Urinary bladder (tissue), 3 donors: ENCODE measurements at regions not wholly inside any gene's neighbourhood (a gene's known extent, or its start where the extent isn't known, plus 50 kb on each side); places are given as distances from the start of the nearest gene placed in this dataset.
"Not testable (repeated sequence)": the region's sequence is repeated elsewhere in the genome, so short reads cannot be mapped to it uniquely, and the experiment has no call there.

Experiments
- DNase-seq: peaks from one replicate; pipeline ENCODE4 v3.0.0-alpha.2; 2015; ENCODE audit errors: extremely low spot score
- H3K27ac ChIP-seq: one replicate; pipeline ENCODE4 v1.5.1; 2013; ENCODE audit warnings: low read depth, mild to moderate bottlenecking, moderate library complexity
- H3K36me3 ChIP-seq: one replicate; pipeline ENCODE4 v1.6.1; 2013; ENCODE audit warnings: mild to moderate bottlenecking, moderate library complexity; ENCODE audit not compliant: insufficient read depth
- H3K4me1 ChIP-seq: one replicate; pipeline ENCODE4 v1.6.1; 2013; ENCODE audit warnings: mild to moderate bottlenecking, moderate library complexity; ENCODE audit not compliant: insufficient read depth
- H3K4me3 ChIP-seq: one replicate; pipeline ENCODE4 v1.5.1; 2013; ENCODE audit warnings: low read depth, low read length
- WGBS: extraction: QIAGEN DNeasy Blood & Tissue Kit; methylation state at CpG from one replicate; pipeline ENCODE4 v1.1.7; 2013; 5-methylcytosine and 5-hydroxymethylcytosine counted together
- donor health status: healthy with polysubstance abuse.
- donor health status: healthy.

DNA sequence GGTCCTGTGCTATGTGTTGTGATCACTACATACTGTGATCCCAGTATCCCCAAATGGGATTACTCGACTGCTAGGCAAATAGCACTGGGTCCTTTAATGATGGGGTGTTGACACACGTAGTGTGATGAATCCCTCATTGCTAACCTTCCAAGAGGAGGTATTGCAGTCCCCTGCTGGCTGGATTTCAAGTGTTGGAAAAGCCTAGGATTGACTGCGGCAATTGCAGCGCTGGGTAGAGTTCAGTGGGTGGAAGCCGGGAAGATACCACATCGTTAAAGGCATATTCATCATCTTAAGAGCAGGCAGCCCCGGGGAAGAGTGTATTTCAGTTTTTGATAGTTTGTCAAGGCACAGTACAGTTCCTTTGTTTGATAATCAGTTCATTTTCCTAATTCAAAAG lies 159.9 kb downstream of the TRIML1 start:
- H3K36me3 ChIP-seq, result no peaks in the 10 kb centered on the region
- WGBS, result 64% methylated on average over 7 of the region's 7 CpGs
- DNase-seq, result no peak
- H3K27ac ChIP-seq, result no peak overlapping the region
- no peaks in the 10 kb centered on the region for H3K4me1 ChIP-seq
- H3K4me3 ChIP-seq, result no peak overlapping the region

GRCh38 chr4:188300385-188300784 lies 161.1 kb downstream of the TRIML1 start:
- no peak overlapping the region for H3K27ac ChIP-seq
- H3K4me1 ChIP-seq, result no peaks in the 10 kb centered on the region
- 37% methylated on average over 4 of the region's 4 CpGs for WGBS
- H3K4me3 ChIP-seq, result no peak overlapping the region
- H3K36me3 ChIP-seq, result no peaks in the 10 kb centered on the region
- no peak for DNase-seq

GRCh38 chr4:188305690-188306089 lies 166.4 kb downstream of the TRIML1 start:
- WGBS, result 75% methylated on average over 2 of the region's 2 CpGs
- Histone ChIP-seq H3K27ac (no peak overlapping the region), H3K4me1 (no peaks in the 10 kb centered on the region), H3K4me3 (no peak overlapping the region), H3K36me3 (no peaks in the 10 kb centered on the region)
- no peak for DNase-seq

DNA sequence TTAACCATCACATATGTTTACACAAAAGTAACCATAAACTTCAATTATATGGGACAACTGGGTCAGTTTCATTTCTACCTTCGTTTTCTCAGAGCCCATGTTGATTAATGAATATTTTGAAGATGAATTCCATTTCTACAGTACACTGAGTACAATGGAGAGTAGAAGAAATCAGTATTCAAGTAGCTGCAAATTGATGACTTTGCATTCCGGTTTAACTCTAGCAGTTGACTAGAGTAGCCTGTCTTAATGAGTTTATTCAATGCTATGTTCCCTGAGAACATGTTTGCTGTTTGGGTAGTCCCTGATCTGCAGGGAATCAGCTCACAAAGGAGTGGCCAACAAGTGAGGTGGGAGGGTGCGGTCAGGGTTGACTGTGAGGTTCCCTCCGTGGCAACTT lies 168.3 kb downstream of the TRIML1 start:
- no peak overlapping the region for H3K27ac ChIP-seq
- DNase-seq, result no peak
- no peaks in the 10 kb centered on the region for H3K36me3 ChIP-seq
- H3K4me3 ChIP-seq, result no peak overlapping the region
- no peaks in the 10 kb centered on the region for H3K4me1 ChIP-seq
- 73% methylated on average over 4 of the region's 4 CpGs for WGBS

GRCh38 chr4:188308142-188308541 lies 168.9 kb downstream of the TRIML1 start:
- no peak overlapping the region for H3K27ac ChIP-seq
- 90% methylated on average over 6 of the region's 6 CpGs for WGBS
- H3K4me3 ChIP-seq, result no peak overlapping the region
- H3K36me3 ChIP-seq, result no peaks in the 10 kb centered on the region
- DNase-seq, result no peak
- H3K4me1 ChIP-seq, result no peaks in the 10 kb centered on the region

DNA sequence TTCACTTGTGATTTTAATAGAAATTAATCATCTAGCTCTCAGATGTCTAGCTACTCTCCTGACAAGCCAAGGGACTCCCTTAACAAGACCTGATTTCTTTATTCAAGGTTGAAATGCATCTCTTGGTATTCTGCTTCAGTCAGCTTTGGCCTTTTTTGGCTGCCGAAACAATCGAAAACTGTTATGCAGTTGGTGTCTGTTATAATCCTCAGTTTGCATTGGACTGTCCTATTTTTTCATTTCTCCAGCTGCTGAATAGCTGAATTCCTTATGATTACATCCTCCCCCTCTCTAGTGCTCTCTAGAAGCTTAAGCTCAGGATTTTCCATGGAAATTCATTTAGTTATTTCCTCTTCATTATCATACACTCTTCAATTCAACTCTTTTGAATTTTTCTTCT lies 177.2 kb downstream of the TRIML1 start:
- DNase-seq, result no peak
- no peaks in the 10 kb centered on the region for H3K36me3 ChIP-seq
- H3K4me1 ChIP-seq, result no peaks in the 10 kb centered on the region
- WGBS, result 93% methylated on average over 2 of the region's 2 CpGs
- no peak overlapping the region for H3K4me3 ChIP-seq
- no peak overlapping the region for H3K27ac ChIP-seq

DNA sequence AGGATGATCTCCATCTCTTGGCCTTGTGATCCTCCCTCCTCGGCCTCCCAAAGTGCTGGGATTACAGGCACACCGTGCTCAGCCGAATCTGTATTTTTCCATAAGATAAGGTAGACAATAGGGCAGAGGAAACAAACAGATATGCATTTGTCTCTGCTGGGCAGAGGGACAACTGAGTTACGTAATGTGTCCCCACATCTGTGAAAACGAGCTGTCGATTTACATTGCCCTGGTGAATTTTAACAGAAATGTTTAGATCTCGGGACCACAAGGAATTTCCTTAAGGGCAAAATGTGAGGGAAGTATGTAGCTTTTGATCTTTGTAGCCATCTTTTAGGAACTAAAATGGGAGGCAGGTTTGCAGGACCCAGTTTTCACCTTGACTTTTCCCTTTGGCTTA lies 189.7 kb downstream of the TRIML1 start:
- no peaks in the 10 kb centered on the region for H3K4me1 ChIP-seq
- no peak for DNase-seq
- no peaks in the 10 kb centered on the region for H3K36me3 ChIP-seq
- H3K27ac ChIP-seq, result no peak overlapping the region
- 89% methylated on average over 7 of the region's 7 CpGs for WGBS
- no peak overlapping the region for H3K4me3 ChIP-seq

DNA sequence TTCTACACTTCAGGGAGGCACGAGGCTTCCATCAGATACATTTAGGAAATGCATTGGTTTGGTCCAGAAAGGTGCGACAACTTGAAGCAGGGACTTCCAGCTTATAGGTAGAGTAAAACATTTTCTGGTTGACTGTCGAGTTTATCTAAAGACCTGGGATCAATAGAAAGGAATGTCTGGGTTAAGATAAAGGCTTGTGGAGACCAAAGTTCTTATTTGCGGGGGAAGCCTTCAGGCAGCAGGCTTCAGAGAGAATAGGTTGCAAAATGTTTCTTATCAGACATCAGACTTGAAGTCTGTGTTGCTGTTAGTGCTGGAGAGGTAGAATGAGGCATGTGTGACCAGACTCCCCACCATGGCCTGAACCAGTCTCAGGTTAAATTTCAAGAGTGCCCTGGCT lies 190.3 kb downstream of the TRIML1 start:
- DNase-seq, result no peak
- Histone ChIP-seq H3K4me3 (no peak overlapping the region), H3K27ac (no peak overlapping the region), H3K4me1 (no peaks in the 10 kb centered on the region), H3K36me3 (no peaks in the 10 kb centered on the region)
- 82% methylated on average over 4 of the region's 4 CpGs for WGBS

GRCh38 chr4:188332265-188332664 lies 193.0 kb downstream of the TRIML1 start:
- no peak overlapping the region for H3K27ac ChIP-seq
- DNase-seq, result no peak

DNA sequence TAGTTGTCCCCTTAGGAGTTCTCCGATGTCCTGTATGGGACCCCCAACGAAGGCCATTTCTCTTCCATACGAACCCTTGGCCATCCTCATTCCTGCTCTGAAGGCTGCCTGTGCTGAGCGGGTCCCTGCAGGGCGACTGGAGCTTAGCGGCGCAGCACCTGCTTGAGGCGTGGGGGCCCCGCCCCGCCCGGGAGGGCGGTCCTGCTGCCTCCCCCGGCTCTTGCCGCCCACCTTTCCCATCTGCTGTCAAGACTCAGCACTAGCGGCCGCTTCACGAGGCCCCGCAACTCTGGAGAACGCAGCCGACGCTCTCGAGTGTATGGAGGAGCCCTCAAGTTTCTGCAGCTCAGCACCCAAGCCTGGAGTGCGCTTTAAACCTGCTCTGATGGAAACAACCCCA lies 197.7 kb downstream of the TRIML1 start:
- Histone ChIP-seq H3K27ac (no peak overlapping the region), H3K4me3 (no peak overlapping the region), H3K4me1 (no peaks in the 10 kb centered on the region), H3K36me3 (no peaks in the 10 kb centered on the region)
- 96% methylated on average over 23 of the region's 23 CpGs for WGBS
- DNase-seq, result no peak

More at GRCh38 chr4:188332265-188332664, 193.0 kb downstream of the TRIML1 start:
- Histone ChIP-seq H3K36me3 (no peaks in the 10 kb centered on the region), H3K4me3 (no peak overlapping the region), H3K4me1 (no peaks in the 10 kb centered on the region)
- WGBS, result 73% methylated on average over 2 of the region's 2 CpGs

GRCh38 chr4:188341428-188341827 lies 202.2 kb downstream of the TRIML1 start:
- no peak for DNase-seq
- H3K4me1 ChIP-seq, result no peaks in the 10 kb centered on the region
- H3K27ac ChIP-seq, result no peak overlapping the region
- WGBS, result 88% methylated on average over 7 of the region's 7 CpGs
- no peaks in the 10 kb centered on the region for H3K36me3 ChIP-seq
- H3K4me3 ChIP-seq, result no peak overlapping the region

GRCh38 chr4:188346171-188346809 lies 207.0 kb downstream of the TRIML1 start:
- H3K27ac ChIP-seq, result no peak overlapping the region
- 84% methylated on average over 9 of the region's 9 CpGs for WGBS
- H3K36me3 ChIP-seq, result no peaks in the 10 kb centered on the region
- H3K4me1 ChIP-seq, result no peaks in the 10 kb centered on the region
- H3K4me3 ChIP-seq, result no peak overlapping the region
- DNase-seq, result no peak

DNA sequence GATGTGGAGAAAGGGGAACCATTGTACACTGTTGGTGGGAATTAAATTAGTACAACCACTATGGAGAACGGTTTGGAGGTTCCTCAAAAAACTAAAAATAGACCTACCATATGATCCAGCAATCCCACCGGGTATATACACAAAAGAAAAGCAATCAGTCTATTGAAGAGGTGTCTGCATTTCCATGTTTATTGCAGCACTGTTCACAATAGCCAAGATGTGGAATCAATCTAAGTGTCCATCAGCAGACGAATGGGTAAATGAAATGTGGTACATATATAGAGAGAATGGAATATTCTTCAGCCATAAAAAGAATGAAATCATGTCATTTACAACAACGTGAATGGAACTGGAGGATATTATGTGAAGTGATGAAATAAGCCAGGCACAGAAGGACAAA lies 208.1 kb downstream of the TRIML1 start:
- no peak overlapping the region for H3K27ac ChIP-seq
- no peaks in the 10 kb centered on the region for H3K36me3 ChIP-seq
- no peaks in the 10 kb centered on the region for H3K4me1 ChIP-seq
- 66% methylated on average over 4 of the region's 4 CpGs for WGBS
- no peak for DNase-seq
- H3K4me3 ChIP-seq, result no peak overlapping the region

- not testable (repeated sequence) for H3K36me3 ChIP-seq, H3K4me1 ChIP-seq, H3K4me3 ChIP-seq, H3K27ac ChIP-seq, DNase-seq
- WGBS, result 92% methylated on average over 10 of the region's 10 CpGs
Observed at GRCh38 chr4:188349569-188349968, 210.3 kb downstream of the TRIML1 start.

- no peak overlapping the region for H3K27ac ChIP-seq
- no peaks in the 10 kb centered on the region for H3K4me1 ChIP-seq
- WGBS, result 86% methylated on average over 1 of the region's 1 CpG
- no peak overlapping the region for H3K4me3 ChIP-seq
- no peak for DNase-seq
- H3K36me3 ChIP-seq, result no peaks in the 10 kb centered on the region
Observed at GRCh38 chr4:188363196-188363595, 224.0 kb downstream of the TRIML1 start.
